Cardiac muscle cell (in vitro differentiated cells and primary cell): ENCODE measurements at regions not wholly inside any gene's neighbourhood (a gene's known extent, or its start where the extent isn't known, plus 50 kb on each side); places are given as distances from the start of the nearest gene placed in this dataset.

Experiments
- DNase-seq, 2 donors: peaks; one replicate each; pipeline versions ENCODE4 v3.0.0 to v3.0.0-alpha.2; 2010 to 2017; ENCODE audit warnings: low read depth in 1 of 2, low spot score in 1 of 2
- H3K27ac ChIP-seq: fragments of 200-600 bp; sonication (generic); 2 replicates; pipeline ENCODE4 v1.5.1; 2016
- H3K27me3 ChIP-seq: fragments of 200-600 bp; sonication (generic); 2 replicates; pipeline ENCODE4 v1.6.0; 2016; ENCODE audit warnings: control low read depth
- H3K36me3 ChIP-seq: fragments of 200-600 bp; sonication (generic); 2 replicates; pipeline ENCODE4 v1.5.1; 2016; ENCODE audit warnings: control low read depth
- H3K4me1 ChIP-seq: fragments of 200-600 bp; sonication (generic); 2 replicates; pipeline ENCODE4 v1.8.1; 2017; ENCODE audit warnings: low read depth, mild to moderate bottlenecking, mixed run types
- H3K4me3 ChIP-seq: fragments of 200-600 bp; sonication (generic); 2 replicates; pipeline ENCODE4 v1.5.1; 2016; ENCODE audit warnings: mild to moderate bottlenecking
- H3K9me3 ChIP-seq: fragments of 200-600 bp; sonication (generic); 2 replicates; pipeline ENCODE4 v1.5.1; 2017; ENCODE audit warnings: low read depth, mild to moderate bottlenecking, control low read depth
- CTCF ChIP-seq: IDR thresholded peaks from 2 replicates; pipeline ENCODE4 v1.5.1; 2012; ENCODE audit warnings: low read depth, mild to moderate bottlenecking, low read length

GRCh38 chr17:72535346-72535745, 414.5 kb downstream of the SOX9 start:
- no peaks in the 10 kb centered on the region for H3K36me3 ChIP-seq
- H3K27me3 ChIP-seq = peaks cover 5% of the 10 kb centered on the region
- no peaks in the 10 kb centered on the region for H3K9me3 ChIP-seq
- no peak for DNase-seq
- H3K4me1 ChIP-seq = peaks cover 11% of the 10 kb centered on the region
- no peak overlapping the region for H3K4me3 ChIP-seq
- H3K27ac ChIP-seq = no peak overlapping the region
- no peak for TF ChIP-seq CTCF

- Histone ChIP-seq H3K4me3 (no peak overlapping the region), H3K27me3 (peaks cover 5% of the 10 kb centered on the region), H3K9me3 (no peaks in the 10 kb centered on the region), H3K36me3 (no peaks in the 10 kb centered on the region), H3K4me1 (peaks cover 11% of the 10 kb centered on the region), H3K27ac (no peak overlapping the region)
- TF ChIP-seq CTCF = no peak
- DNase-seq = no peak
Measured at GRCh38 chr17:72535779-72536178, 415.0 kb downstream of the SOX9 start.

- Histone ChIP-seq H3K4me1 (peaks cover 11% of the 10 kb centered on the region), H3K4me3 (no peak overlapping the region), H3K9me3 (no peaks in the 10 kb centered on the region), H3K27me3 (peaks cover 5% of the 10 kb centered on the region), H3K27ac (no peak overlapping the region), H3K36me3 (no peaks in the 10 kb centered on the region)
- DNase-seq = no peak
- no peak for TF ChIP-seq CTCF
Measured at GRCh38 chr17:72536788-72537187, 416.0 kb downstream of the SOX9 start.

GRCh38 chr17:72538443-72538842, 417.6 kb downstream of the SOX9 start:
- no peak for TF ChIP-seq CTCF
- peaks cover 5% of the 10 kb centered on the region for H3K27me3 ChIP-seq
- no peaks in the 10 kb centered on the region for H3K9me3 ChIP-seq
- no peak overlapping the region for H3K4me3 ChIP-seq
- no peak for DNase-seq
- no peaks in the 10 kb centered on the region for H3K36me3 ChIP-seq
- H3K27ac ChIP-seq = no peak overlapping the region
- peaks cover 11% of the 10 kb centered on the region for H3K4me1 ChIP-seq

GRCh38 chr17:72538901-72539352, 418.1 kb downstream of the SOX9 start:
- Histone ChIP-seq H3K36me3 (no peaks in the 10 kb centered on the region), H3K27ac (no peak overlapping the region), H3K27me3 (peaks cover 5% of the 10 kb centered on the region), H3K4me1 (peaks cover 11% of the 10 kb centered on the region), H3K4me3 (no peak overlapping the region), H3K9me3 (no peaks in the 10 kb centered on the region)
- TF ChIP-seq CTCF = no peak
- no peak for DNase-seq
